Effector CD4-positive, alpha-beta T cell (primary cell): ENCODE measurements at regions not wholly inside any gene's neighbourhood (a gene's known extent, or its start where the extent isn't known, plus 50 kb on each side); places are given as distances from the start of the nearest gene placed in this dataset.

ENCODE experiments used
- DNase-seq: peaks from one replicate; pipeline ENCODE4 v3.0.0-alpha.2; 2020

GRCh38 chr6:105954148-105954547, 132.0 kb upstream of the PRDM1 start:
- DNase-seq = no peak

GRCh38 chr6:105952772-105953690, 133.1 kb upstream of the PRDM1 start:
- no peak for DNase-seq

- no peak for DNase-seq
These were observed 133.8 kb upstream of the PRDM1 start for GRCh38 chr6:105952326-105952725.

GRCh38 chr6:105951322-105951721, 134.8 kb upstream of the PRDM1 start:
- no peak for DNase-seq

GRCh38 chr6:105949869-105950268, 136.3 kb upstream of the PRDM1 start:
- no peak for DNase-seq

GRCh38 chr6:105943514-105943913, 142.6 kb upstream of the PRDM1 start:
- DNase-seq = no peak

- DNase-seq = no peak
These were observed 144.3 kb upstream of the PRDM1 start for GRCh38 chr6:105941621-105942412.

GRCh38 chr6:105940990-105941389, 145.1 kb upstream of the PRDM1 start:
- DNase-seq = no peak

GRCh38 chr6:105936972-105937371, 149.2 kb upstream of the PRDM1 start:
- no peak for DNase-seq

- no peak for DNase-seq
These were observed 150.7 kb upstream of the PRDM1 start for GRCh38 chr6:105935416-105935815.

- no peak for DNase-seq
These were observed 151.4 kb upstream of the PRDM1 start for GRCh38 chr6:105934708-105935107.

- DNase-seq = no peak
These were observed 153.7 kb upstream of the PRDM1 start for GRCh38 chr6:105932440-105932839.

GRCh38 chr6:105929626-105930025, 156.5 kb upstream of the PRDM1 start:
- DNase-seq = no peak

- no peak for DNase-seq
These were observed 159.8 kb upstream of the PRDM1 start for GRCh38 chr6:105926318-105926717.

GRCh38 chr6:105925706-105926105, 160.4 kb upstream of the PRDM1 start:
- DNase-seq = no peak

GRCh38 chr6:105921781-105922180, 164.4 kb upstream of the PRDM1 start:
- no peak for DNase-seq

- no peak for DNase-seq
These were observed 166.1 kb upstream of the PRDM1 start for GRCh38 chr6:105920071-105920470.

GRCh38 chr6:105917038-105917695, 169.0 kb upstream of the PRDM1 start:
- no peak for DNase-seq

GRCh38 chr6:105911106-105911629, 175.0 kb upstream of the PRDM1 start:
- no peak for DNase-seq

- DNase-seq = no peak
These were observed 177.0 kb upstream of the PRDM1 start for GRCh38 chr6:105909106-105909505.

GRCh38 chr6:105907991-105908390, 178.1 kb upstream of the PRDM1 start:
- no peak for DNase-seq

- DNase-seq = no peak
These were observed 178.8 kb upstream of the PRDM1 start for GRCh38 chr6:105907301-105907700.

GRCh38 chr6:105902401-105903031, 183.6 kb upstream of the PRDM1 start:
- no peak for DNase-seq
